SK-N-SH (cell line): ENCODE measurements at regions not wholly inside any gene's neighbourhood (a gene's known extent, or its start where the extent isn't known, plus 50 kb on each side); places are given as distances from the start of the nearest gene placed in this dataset.

Source experiments
- CTCF ChIP-seq: fragments of 200-600 bp; sonication (generic); IDR thresholded peaks from 2 replicates; pipeline ENCODE4 v1.6.1; 2017; ENCODE audit warnings: antibody characterized with exemption, mild to moderate bottlenecking, moderate library complexity
- EP300 ChIP-seq, 2 experiments: IDR thresholded peaks; 2 replicates each; pipeline versions ENCODE4 v1.4.0 to v1.6.1; 2012; ENCODE audit warnings: borderline replicate concordance in 1 of 2, low read depth in 1 of 2, low read length in 1 of 2
- GABPA ChIP-seq: IDR thresholded peaks from 2 replicates; pipeline ENCODE4 v1.4.0; 2012; ENCODE audit warnings: low read depth, mild to moderate bottlenecking
- MAX ChIP-seq: IDR thresholded peaks from 2 replicates; pipeline ENCODE4 v1.4.0; 2012; ENCODE audit warnings: low read depth
- MEF2A ChIP-seq: IDR thresholded peaks from 2 replicates; pipeline ENCODE4 v1.4.0; 2012; ENCODE audit warnings: low read depth, borderline replicate concordance
- RAD21 ChIP-seq: IDR thresholded peaks from 2 replicates; pipeline ENCODE4 v1.6.1; 2012; ENCODE audit warnings: mild to moderate bottlenecking, low read length
- SIN3A ChIP-seq: IDR thresholded peaks from 2 replicates; pipeline ENCODE4 v1.6.1; 2012; ENCODE audit warnings: low read depth, mild to moderate bottlenecking, low read length, moderate library complexity, borderline replicate concordance
- USF2 ChIP-seq: fragments of 150-350 bp; IDR thresholded peaks from 2 replicates; pipeline ENCODE4 v1.6.1; 2017; ENCODE audit warnings: antibody characterized with exemption, low read length, low read depth, borderline replicate concordance

GRCh38 chr13:44142941-44143665 is 230.5 kb upstream of the SERP2 start:
- no peak for TF ChIP-seq MAX
- TF ChIP-seq CTCF: no peak
- no peak for TF ChIP-seq RAD21
- TF ChIP-seq SIN3A: no peak
- TF ChIP-seq MEF2A: no peak
- TF ChIP-seq GABPA: no peak
- TF ChIP-seq EP300 (IDR thresholded peaks at IDR 0.05; ENCODE audit: borderline replicate concordance in 1 of 2, low read depth in 1 of 2, low read length in 1 of 2): no peak
- no peak for TF ChIP-seq USF2
